NB4 (cell line): ENCODE measurements at regions not wholly inside any gene's neighbourhood (a gene's known extent, or its start where the extent isn't known, plus 50 kb on each side); places are given as distances from the start of the nearest gene placed in this dataset.

Experiments used
- CTCF ChIP-seq: IDR thresholded peaks from one replicate; pipeline ENCODE4 v1.5.1; 2012; ENCODE audit warnings: low read depth, low read length
- MAX ChIP-seq: IDR thresholded peaks from 2 replicates; pipeline ENCODE4 v1.6.1; 2011; ENCODE audit warnings: low read depth, low read length
- MYC ChIP-seq: IDR thresholded peaks from 2 replicates; pipeline ENCODE4 v1.6.1; 2011; ENCODE audit warnings: low read depth, low read length
- POLR2A ChIP-seq: IDR thresholded peaks from 2 replicates; pipeline ENCODE4 v1.6.1; 2011; ENCODE audit warnings: mild to moderate bottlenecking; ENCODE audit not compliant: insufficient read length; ENCODE audit errors: extremely low read depth

DNA sequence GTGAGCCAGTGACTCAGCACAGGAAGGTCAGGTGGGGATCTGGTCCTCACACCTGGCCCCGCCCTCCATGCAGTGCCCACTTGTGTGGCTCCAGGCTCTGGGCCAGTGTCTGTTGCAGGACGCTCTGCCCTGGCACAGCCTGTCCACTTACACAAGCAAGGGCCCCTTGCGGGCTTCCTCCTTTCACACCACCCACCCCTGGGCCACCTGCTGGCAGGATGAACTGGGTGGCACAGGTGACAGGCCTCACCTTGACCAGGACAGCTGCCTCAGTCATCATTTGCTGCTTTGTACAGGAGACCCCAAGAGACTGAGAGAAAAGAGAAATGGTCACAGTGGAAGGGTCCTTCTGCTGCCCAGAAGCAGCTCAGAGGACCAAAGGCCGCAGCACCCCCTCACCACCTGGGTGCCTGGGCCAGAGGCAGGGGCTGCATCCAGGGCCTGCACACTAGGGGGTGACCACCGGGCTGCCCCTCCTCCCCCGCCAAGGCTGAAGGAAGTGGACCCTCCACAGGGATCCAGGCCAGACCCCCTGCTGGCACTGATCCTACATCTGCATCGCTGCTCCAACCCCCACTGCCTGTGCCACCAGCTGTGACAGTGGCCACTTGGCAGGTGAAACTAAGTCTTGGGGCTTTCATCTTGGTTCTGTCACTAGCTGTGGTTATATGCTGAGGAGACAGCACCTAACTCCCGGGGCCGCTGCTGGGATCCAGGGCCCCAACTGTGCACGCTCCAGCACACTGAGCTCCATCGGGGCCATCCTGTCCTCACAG lies 110.3 kb downstream of the TUBA3C start:
- TF ChIP-seq CTCF (no peak), POLR2A (no peak), MAX (no peak), MYC (no peak)
